HUES64 (cell line): ENCODE measurements at regions not wholly inside any gene's neighbourhood (a gene's known extent, or its start where the extent isn't known, plus 50 kb on each side); places are given as distances from the start of the nearest gene placed in this dataset.
"Not testable (repeated sequence)": the region's sequence is repeated elsewhere in the genome, so short reads cannot be mapped to it uniquely, and the experiment has no call there.

ENCODE experiments used
- H3K27ac ChIP-seq: 2 replicates; pipeline ENCODE4 v1.7.0; 2013; ENCODE audit warnings: low read depth, low read length, inconsistent platforms
- H3K27me3 ChIP-seq: 2 replicates; pipeline ENCODE4 v1.6.1; 2013; ENCODE audit warnings: mild to moderate bottlenecking, low read length; ENCODE audit not compliant: insufficient read depth
- H3K36me3 ChIP-seq: 2 replicates; pipeline ENCODE4 v1.6.1; 2013; ENCODE audit warnings: mild to moderate bottlenecking, low read length; ENCODE audit not compliant: insufficient read depth
- H3K4me1 ChIP-seq: 2 replicates; pipeline ENCODE4 v1.6.1; 2013; ENCODE audit warnings: mild to moderate bottlenecking, low read length, moderate library complexity; ENCODE audit not compliant: insufficient read depth
- H3K4me3 ChIP-seq: 2 replicates; pipeline ENCODE4 v1.5.1; 2013; ENCODE audit warnings: mild to moderate bottlenecking, low read length, moderate library complexity
- H3K9ac ChIP-seq: 2 replicates; pipeline ENCODE4 v1.6.1; 2013; ENCODE audit warnings: mild to moderate bottlenecking, low read depth, low read length
- H3K9me3 ChIP-seq: 2 replicates; pipeline ENCODE4 v1.6.1; 2013; ENCODE audit warnings: low read depth, low read length; ENCODE audit not compliant: insufficient read depth
- whole genome bisulfite sequencing: fragments of 150-250, 120-280 bp; methylation state at CpG from one replicate; pipeline ENCODE4 v1.1.7; 2013; ENCODE audit warnings: missing lambda C conversion rate; 5-methylcytosine and 5-hydroxymethylcytosine counted together

DNA sequence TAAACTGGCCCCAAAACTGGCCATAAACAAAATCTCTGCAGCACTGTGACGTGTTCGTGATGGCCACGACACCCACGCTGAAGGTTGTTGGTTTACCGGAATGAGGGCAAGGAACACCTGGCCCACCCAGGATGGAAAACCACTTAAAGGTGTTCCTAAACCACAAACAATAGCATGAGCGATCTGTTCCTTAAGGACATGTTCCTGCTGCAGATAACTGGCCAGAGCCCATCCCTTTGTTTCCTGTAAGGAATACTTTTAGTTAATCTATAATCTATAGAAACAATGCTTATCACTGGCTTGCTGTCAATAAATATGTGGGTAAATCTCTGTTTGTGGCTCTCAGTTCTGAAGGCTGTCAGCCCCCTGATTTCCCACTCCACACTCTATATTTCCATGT, 305.2 kb upstream of the RPS23 start:
- 95% methylated on average over 6 of the region's 6 CpGs for WGBS

DNA sequence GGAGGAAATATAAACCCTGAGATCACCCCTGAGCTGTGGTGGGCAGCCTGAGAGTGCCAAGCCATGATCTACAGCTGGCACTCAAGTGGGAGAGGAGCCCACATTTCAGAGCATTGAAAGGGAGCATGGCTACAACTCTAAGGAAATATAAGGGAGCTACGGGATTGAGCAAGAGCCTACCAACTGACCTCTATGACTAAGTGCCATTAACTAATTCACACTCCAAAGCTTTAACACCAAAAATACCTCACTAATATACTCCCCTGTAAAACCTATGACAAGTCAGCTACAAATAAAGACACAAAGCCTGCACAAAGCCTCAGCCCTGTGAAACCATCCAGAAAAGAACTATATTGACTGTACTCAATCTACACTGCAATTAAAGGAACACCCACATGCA, 286.8 kb upstream of the RPS23 start:
- no peaks in the 10 kb centered on the region for H3K36me3 ChIP-seq
- H3K9ac ChIP-seq = no peak overlapping the region
- no peak overlapping the region for H3K4me3 ChIP-seq
- WGBS = 96% methylated on average over 1 of the region's 1 CpG
- H3K9me3 ChIP-seq = no peaks in the 10 kb centered on the region
- H3K27me3 ChIP-seq = no peaks in the 10 kb centered on the region
- no peaks in the 10 kb centered on the region for H3K4me1 ChIP-seq
- no peak overlapping the region for H3K27ac ChIP-seq

More for the DNA sequence above, 305.2 kb upstream of the RPS23 start:
- Histone ChIP-seq H3K9me3 (peaks cover 23% of the 10 kb centered on the region), H3K4me1 (peaks cover 13% of the 10 kb centered on the region)
- not testable (repeated sequence) for H3K4me3 ChIP-seq, H3K36me3 ChIP-seq, H3K27ac ChIP-seq, H3K9ac ChIP-seq, H3K27me3 ChIP-seq

DNA sequence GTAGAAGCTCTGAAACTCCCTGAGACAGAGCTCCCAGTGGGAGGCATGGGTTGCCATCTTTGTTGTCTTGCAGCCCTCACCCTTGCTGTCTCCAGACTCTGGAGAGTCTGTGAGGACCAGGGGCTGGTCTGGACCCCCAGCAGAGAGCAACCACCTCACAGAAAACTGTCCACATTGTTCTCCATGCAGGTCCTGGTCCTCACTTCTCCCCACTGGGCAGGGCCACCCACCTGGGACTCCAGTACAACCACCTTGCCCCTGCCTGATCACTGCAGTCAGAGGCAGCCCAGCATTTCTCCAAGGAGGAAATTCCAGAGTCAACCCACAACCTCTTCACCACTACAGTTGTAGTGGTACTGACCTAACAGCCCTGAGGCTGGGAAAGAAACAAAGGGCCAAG, 285.6 kb upstream of the RPS23 start:
- Histone ChIP-seq H3K27ac (no peak overlapping the region), H3K4me3 (no peak overlapping the region), H3K9me3 (0 out of 2 replicates have a peak, but pooled peaks cover under 1% of the 10 kb centered on the region), H3K9ac (no peak overlapping the region), H3K36me3 (no peaks in the 10 kb centered on the region), H3K27me3 (no peaks in the 10 kb centered on the region), H3K4me1 (no peaks in the 10 kb centered on the region)

DNA sequence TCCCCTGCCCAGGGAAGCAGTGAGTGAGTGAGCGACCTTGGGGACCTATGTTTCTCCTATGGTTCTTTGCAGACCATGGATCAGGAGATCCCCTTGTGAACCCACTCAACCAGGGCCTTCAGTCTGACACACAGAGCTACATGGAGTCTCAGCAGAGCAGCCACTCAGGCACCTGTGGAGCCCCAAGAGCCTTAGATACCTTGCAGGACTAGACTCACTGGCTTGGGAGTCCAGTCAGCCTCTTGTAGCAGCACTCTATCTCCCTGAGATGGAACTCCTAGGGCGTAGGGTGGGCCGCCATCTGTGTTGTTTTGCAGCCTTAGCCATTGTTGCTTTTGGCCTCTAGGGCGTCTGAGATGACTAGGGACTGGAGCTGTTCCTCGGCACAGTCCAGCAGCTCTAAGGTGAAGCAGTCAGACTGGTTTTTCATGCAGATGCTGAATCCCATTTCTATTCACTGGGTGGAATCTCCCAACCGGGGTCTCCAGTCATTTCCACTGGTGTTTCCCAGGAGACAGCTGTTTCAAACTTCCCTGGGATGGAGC, 284.6 kb upstream of the RPS23 start:
- Histone ChIP-seq H3K4me1 (no peaks in the 10 kb centered on the region), H3K4me3 (no peak overlapping the region), H3K9ac (no peak overlapping the region), H3K36me3 (no peaks in the 10 kb centered on the region), H3K9me3 (0 out of 2 replicates have a peak, but pooled peaks cover 7% of the 10 kb centered on the region), H3K27me3 (no peaks in the 10 kb centered on the region), H3K27ac (no peak overlapping the region)
- WGBS = 92% methylated on average over 6 of the region's 6 CpGs

DNA sequence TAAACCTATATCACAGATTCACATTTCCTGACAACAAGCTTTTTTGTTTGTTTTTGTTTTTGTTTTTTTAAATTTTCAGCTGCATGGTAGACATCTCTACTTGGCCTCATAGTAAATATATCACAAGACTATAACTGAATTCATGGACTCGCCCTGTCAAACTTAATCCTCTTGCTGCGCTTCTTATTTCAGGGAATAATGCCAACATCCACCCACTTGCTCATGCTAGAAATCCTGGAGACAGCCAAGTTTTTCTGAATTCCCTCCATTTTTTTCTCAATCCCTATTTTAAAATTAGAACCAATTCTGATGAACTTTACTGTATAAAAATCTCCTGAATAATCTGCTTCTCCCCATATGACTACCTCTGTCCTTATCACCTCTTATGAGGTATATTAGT, 283.6 kb upstream of the RPS23 start:
- H3K9me3 ChIP-seq = 0 out of 2 replicates have a peak, but pooled peaks cover 7% of the 10 kb centered on the region
- no peak overlapping the region for H3K9ac ChIP-seq
- no peak overlapping the region for H3K4me3 ChIP-seq
- H3K27ac ChIP-seq = no peak overlapping the region
- WGBS = 97% methylated on average over 2 of the region's 2 CpGs
- H3K4me1 ChIP-seq = no peaks in the 10 kb centered on the region
- no peaks in the 10 kb centered on the region for H3K27me3 ChIP-seq
- no peaks in the 10 kb centered on the region for H3K36me3 ChIP-seq

DNA sequence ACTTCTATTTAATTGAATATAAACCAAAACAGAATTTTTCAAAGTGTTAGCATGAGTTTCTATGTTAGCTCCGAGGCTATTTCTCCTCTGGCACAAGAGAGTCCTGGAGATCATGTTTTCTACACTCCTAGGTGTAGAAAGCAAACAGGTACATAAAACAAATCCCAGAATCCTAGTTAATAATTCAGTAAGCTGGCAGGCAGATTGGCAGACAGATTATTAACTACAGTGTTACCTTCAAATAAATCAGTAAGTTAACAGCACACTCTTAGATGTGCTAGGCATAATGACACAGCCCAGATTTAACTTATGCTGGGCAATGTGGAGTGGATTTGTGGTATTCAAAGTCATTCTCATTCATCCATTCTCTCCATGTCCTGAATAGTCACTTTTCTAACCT, 282.8 kb upstream of the RPS23 start:
- H3K4me3 ChIP-seq = no peak overlapping the region
- H3K27ac ChIP-seq = no peak overlapping the region
- H3K9ac ChIP-seq = no peak overlapping the region
- WGBS = 92% methylated on average over 1 of the region's 1 CpG
- H3K27me3 ChIP-seq = no peaks in the 10 kb centered on the region
- H3K36me3 ChIP-seq = no peaks in the 10 kb centered on the region
- H3K9me3 ChIP-seq = 0 out of 2 replicates have a peak, but pooled peaks cover 7% of the 10 kb centered on the region
- H3K4me1 ChIP-seq = no peaks in the 10 kb centered on the region

DNA sequence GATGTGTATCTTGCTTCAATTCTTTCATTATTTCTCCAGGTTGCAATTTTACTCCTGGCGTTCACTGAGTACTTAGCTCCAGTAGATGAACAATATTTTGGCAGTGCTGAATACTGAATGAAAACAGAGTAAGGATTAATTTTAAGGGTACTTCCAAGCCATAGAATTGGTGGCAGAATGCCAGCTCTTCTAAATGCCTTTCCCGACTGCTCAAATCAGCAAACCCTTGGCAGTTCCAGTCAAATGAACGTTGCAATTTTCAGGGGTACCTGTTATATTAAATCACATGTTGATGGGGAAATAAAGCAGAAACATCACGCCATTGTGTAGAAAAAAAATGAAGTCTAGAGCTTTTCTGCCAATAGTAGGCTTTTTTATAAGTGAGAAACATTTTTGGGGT, 282.4 kb upstream of the RPS23 start:
- H3K27ac ChIP-seq = no peak overlapping the region
- no peak overlapping the region for H3K9ac ChIP-seq
- H3K36me3 ChIP-seq = no peaks in the 10 kb centered on the region
- 98% methylated on average over 4 of the region's 4 CpGs for WGBS
- no peaks in the 10 kb centered on the region for H3K4me1 ChIP-seq
- H3K9me3 ChIP-seq = 0 out of 2 replicates have a peak, but pooled peaks cover 7% of the 10 kb centered on the region
- H3K27me3 ChIP-seq = no peaks in the 10 kb centered on the region
- H3K4me3 ChIP-seq = no peak overlapping the region

DNA sequence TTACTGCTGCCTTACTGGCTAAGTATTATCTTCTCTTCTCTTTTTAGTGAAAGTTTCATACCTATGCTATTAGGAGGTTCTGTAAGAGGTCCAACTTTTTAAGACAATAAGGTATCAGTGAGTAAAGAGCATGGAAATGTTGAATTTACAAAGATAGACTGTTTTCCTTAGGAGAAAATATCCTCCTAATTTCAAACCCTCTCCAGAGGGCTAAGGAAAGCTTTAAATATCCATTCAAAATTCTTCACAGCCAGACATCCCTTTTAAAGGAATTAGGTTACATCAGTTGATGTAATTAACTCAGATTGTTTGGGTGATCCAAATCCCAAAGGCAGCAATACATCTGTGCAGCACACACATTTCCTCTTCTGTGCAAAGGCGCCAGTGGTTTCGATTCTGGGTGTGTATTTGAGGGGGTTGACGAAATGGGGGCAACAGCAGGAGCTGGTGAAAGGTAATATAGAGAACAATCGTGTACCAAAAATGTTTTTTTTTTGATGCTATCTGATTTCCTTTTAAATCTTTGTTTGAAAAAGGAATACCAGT, 273.8 kb upstream of the RPS23 start:
- 92% methylated on average over 4 of the region's 4 CpGs for WGBS
- Histone ChIP-seq H3K36me3 (no peaks in the 10 kb centered on the region), H3K27ac (no peak overlapping the region), H3K4me1 (peaks cover 11% of the 10 kb centered on the region), H3K9me3 (no peaks in the 10 kb centered on the region), H3K27me3 (no peaks in the 10 kb centered on the region), H3K9ac (no peak overlapping the region), H3K4me3 (no peak overlapping the region)

DNA sequence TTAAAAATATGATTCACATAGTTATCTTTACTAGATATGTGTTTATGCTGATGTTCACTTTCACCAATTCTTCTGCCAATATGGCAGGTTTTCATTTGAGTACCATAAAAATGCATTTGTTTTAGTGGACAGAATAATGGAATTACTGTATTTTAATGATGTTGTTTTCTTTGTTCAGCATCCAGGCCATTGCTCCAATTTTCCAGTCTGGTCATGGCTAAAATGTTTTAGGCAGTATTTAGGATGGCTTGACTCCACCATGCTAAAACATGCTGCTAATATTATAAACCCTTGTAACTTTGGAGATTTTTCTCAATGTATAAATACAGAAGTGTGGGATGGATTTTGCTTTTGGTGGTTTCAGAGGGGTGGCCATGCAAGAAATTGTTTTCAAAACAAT, 273.0 kb upstream of the RPS23 start:
- Histone ChIP-seq H3K27me3 (no peaks in the 10 kb centered on the region), H3K4me3 (no peak overlapping the region), H3K9ac (no peak overlapping the region), H3K9me3 (no peaks in the 10 kb centered on the region), H3K27ac (no peak overlapping the region), H3K36me3 (no peaks in the 10 kb centered on the region), H3K4me1 (peaks cover 11% of the 10 kb centered on the region)

DNA sequence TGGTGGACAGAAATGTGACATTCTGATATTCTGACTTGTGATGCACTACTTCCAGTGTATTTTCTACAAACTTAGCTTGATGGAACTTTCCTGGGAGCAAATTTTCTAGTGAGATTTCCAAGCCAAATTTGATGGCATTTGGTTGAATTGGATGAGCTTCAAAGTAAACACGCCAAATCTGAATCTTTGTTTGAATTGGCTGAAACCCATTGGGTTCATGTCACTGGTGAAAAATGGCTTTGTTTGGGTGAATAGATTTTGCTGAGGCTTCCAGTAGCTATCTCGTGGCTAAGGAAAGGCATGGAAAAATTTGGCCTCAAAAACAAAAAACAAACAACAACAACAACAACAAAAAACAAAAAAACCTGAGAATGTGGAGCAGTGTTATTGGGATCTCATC, 271.1 kb upstream of the RPS23 start:
- H3K9me3 ChIP-seq = 0 out of 2 replicates have a peak, but pooled peaks cover 2% of the 10 kb centered on the region
- 83% methylated on average over 1 of the region's 2 CpGs for WGBS
- no peak overlapping the region for H3K4me3 ChIP-seq
- H3K27ac ChIP-seq = no peak overlapping the region
- H3K4me1 ChIP-seq = peaks cover 11% of the 10 kb centered on the region
- no peaks in the 10 kb centered on the region for H3K27me3 ChIP-seq
- no peak overlapping the region for H3K9ac ChIP-seq
- no peaks in the 10 kb centered on the region for H3K36me3 ChIP-seq

DNA sequence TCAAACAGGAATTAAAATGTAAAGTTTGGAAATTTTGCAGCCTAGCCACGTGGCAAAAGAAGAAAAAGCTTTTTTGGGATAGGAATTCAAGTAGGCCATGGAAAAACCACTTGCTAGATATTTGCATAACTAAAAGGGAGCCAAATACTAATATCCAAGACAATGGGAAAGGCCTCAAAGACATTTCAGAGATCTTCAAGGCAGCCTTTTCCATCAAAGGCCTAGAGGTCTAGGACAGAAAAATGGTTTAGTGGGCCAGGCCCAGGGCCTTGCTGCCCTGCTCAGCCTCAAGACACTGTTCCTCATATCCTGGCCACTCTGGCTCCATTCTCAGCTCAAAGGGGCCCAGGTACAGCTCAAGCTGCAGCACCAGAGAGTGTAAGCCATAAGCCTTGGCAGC, 265.9 kb upstream of the RPS23 start:
- Histone ChIP-seq H3K27ac (peak overlapping the region; percentile 63; the same call in 1 of the 2 replicates), H3K9me3 (peaks cover 18% of the 10 kb centered on the region), H3K36me3 (no peaks in the 10 kb centered on the region), H3K4me3 (no peak overlapping the region), H3K4me1 (no peaks in the 10 kb centered on the region), H3K9ac (no peak overlapping the region), H3K27me3 (no peaks in the 10 kb centered on the region)
- 17% methylated on average over 1 of the region's 1 CpG for WGBS

DNA sequence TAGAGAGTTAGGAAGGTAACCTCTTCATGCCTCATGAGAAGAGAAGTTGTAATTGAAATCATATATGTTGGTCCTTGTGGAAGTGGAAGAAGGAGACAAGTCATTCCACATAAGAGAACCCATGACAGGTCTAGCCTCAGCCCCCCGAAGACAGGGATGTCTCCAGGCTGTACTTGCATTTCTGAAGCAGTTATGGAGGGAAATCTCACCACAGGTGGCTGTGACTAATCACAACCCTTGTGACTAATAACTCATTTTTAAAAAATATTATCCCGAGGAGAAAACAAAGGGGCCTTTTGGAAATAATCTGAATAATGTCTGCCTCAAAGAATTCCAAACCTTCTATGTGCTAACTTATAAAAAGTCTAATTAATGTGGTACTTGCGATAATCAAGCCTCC, 262.1 kb upstream of the RPS23 start:
- Histone ChIP-seq H3K9me3 (peaks cover 18% of the 10 kb centered on the region), H3K27ac (no peak overlapping the region), H3K36me3 (no peaks in the 10 kb centered on the region), H3K4me3 (no peak overlapping the region), H3K9ac (no peak overlapping the region), H3K27me3 (no peaks in the 10 kb centered on the region), H3K4me1 (no peaks in the 10 kb centered on the region)
- 100% methylated on average over 2 of the region's 3 CpGs for WGBS
